ENCODE measurements at regions not wholly inside any gene's neighbourhood (a gene's known extent, or its start where the extent isn't known, plus 50 kb on each side); places are given as distances from the start of the nearest gene placed in this dataset.

GRCh38 chr2:145100301-145100700 lies 580.4 kb upstream of the ZEB2 start:
- TF ChIP-seq POLR2AphosphoS5 (IDR thresholded peaks at IDR 0.05), result no peak
- no peak for TF ChIP-seq CTCF (IDR thresholded peaks at IDR 0.05)
